GM10266 (cell line): ENCODE measurements at regions not wholly inside any gene's neighbourhood (a gene's known extent, or its start where the extent isn't known, plus 50 kb on each side); places are given as distances from the start of the nearest gene placed in this dataset.

Source experiments
- DNase-seq: peaks from one replicate; pipeline ENCODE4 v3.0.0; 2012; ENCODE audit errors: extremely low spot score
- TF ChIP-seq, protein P1 (sequence below): IDR thresholded peaks from 2 replicates; pipeline ENCODE4 v1.5.1; 2012; ENCODE audit warnings: mild to moderate bottlenecking, low read depth; ENCODE audit not compliant: control insufficient read depth, insufficient read depth; ENCODE audit errors: missing control alignments

DNA sequence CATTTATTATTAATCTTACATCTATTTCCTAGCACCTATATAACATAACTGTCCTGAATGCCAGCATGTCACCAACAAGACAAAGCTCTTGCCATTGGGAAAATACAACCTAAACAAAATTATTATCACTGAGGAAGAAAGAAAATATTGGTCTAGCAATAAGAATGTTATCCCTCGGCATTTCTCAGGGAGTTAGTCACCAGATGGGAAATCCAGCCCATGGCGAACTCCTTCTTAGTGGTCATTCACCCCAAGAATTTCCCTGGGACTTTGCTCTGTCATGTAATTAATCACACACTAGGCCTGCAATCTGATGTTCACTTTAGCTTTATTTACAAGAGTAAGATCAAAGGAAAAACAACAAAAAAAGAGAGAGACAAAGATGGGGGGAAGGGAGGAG is 56.1 kb upstream of the TAS2R1 start:
- DNase-seq, result no peak
- TF ChIP-seq, protein P1, sequence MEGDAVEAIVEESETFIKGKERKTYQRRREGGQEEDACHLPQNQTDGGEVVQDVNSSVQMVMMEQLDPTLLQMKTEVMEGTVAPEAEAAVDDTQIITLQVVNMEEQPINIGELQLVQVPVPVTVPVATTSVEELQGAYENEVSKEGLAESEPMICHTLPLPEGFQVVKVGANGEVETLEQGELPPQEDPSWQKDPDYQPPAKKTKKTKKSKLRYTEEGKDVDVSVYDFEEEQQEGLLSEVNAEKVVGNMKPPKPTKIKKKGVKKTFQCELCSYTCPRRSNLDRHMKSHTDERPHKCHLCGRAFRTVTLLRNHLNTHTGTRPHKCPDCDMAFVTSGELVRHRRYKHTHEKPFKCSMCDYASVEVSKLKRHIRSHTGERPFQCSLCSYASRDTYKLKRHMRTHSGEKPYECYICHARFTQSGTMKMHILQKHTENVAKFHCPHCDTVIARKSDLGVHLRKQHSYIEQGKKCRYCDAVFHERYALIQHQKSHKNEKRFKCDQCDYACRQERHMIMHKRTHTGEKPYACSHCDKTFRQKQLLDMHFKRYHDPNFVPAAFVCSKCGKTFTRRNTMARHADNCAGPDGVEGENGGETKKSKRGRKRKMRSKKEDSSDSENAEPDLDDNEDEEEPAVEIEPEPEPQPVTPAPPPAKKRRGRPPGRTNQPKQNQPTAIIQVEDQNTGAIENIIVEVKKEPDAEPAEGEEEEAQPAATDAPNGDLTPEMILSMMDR, result no peak

DNA sequence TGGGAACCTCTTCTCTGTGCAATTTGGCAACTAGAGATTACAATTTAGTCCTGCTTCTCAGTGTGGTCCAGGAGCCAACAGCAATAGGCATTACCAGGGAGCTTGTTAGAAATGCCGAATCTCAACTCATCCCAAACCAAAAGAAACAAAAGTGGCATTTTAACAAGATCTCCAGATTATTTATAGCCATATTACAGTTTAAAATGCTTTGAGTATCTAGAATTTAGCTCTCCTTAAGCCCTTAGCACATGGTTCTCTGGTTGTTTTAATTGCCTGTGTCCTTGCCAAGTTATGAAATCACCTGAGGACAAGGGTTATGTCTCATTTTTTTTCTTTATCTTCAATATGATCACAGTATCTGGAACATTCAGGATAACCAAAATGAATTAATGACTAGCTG is 51.6 kb upstream of the TAS2R1 start:
- DNase-seq, result no peak
- TF ChIP-seq, protein P1, result no peak
